ENCODE measurements at regions not wholly inside any gene's neighbourhood (a gene's known extent, or its start where the extent isn't known, plus 50 kb on each side); places are given as distances from the start of the nearest gene placed in this dataset.

- Histone ChIP-seq H3K27ac (ENCODE audit: extremely low read depth, low read depth, low read length) (no peak overlapping the region), H3K36me3 (ENCODE audit: control insufficient read depth in 2 of 2, insufficient read depth in 1 of 2, low read length in 2 of 2) (no peaks in the 10 kb centered on the region), H3K9me3 (ENCODE audit: control insufficient read depth, insufficient read depth, low read depth, low read length) (no peaks in the 10 kb centered on the region), H3K4me3 (ENCODE audit: low read depth, low read length) (no peak overlapping the region), H3K4me1 (ENCODE audit: control insufficient read depth, insufficient read depth, low read length) (no peaks in the 10 kb centered on the region)
- ChIA-PET CTCF (no interaction called here), POLR2A (no interaction called here)
- TF ChIP-seq ZNF658 (tag by site-specific recombination; IDR thresholded peaks at IDR 0.05) (no peak), ZBTB8A (tag by site-specific recombination; IDR thresholded peaks at IDR 0.05) (no peak), KLF9 (tag by site-specific recombination; IDR thresholded peaks at IDR 0.05; ENCODE audit: low read depth) (no peak), TRIM28 (IDR thresholded peaks at IDR 0.05; ENCODE audit: borderline replicate concordance, low read length) (no peak), ZNF558 (tag by site-specific recombination; IDR thresholded peaks at IDR 0.05) (no peak), ZBTB21 (tag by site-specific recombination; IDR thresholded peaks at IDR 0.05) (no peak), ZNF514 (tag by site-specific recombination; IDR thresholded peaks at IDR 0.05) (no peak), ATF2 (tag by site-specific recombination; IDR thresholded peaks at IDR 0.05; ENCODE audit: low read depth) (no peak)
Measured at GRCh38 chr13:88162076-88162702, 491.0 kb downstream of the SLITRK5 start.

GRCh38 chr13:88176231-88176630 is 505.1 kb downstream of the SLITRK5 start:
- no peak for TF ChIP-seq ZFP41 (tag by site-specific recombination; IDR thresholded peaks at IDR 0.05; ENCODE audit: borderline replicate concordance)
- no peak for TF ChIP-seq ZNF560 (tag by site-specific recombination; IDR thresholded peaks at IDR 0.05; ENCODE audit: borderline replicate concordance)
- TF ChIP-seq ZBTB21 (tag by site-specific recombination; IDR thresholded peaks at IDR 0.05) = no peak
- TF ChIP-seq ZBTB49 (tag by site-specific recombination; IDR thresholded peaks at IDR 0.05; ENCODE audit: low read depth) = no peak
- TF ChIP-seq EGR2 (tag by site-specific recombination; IDR thresholded peaks at IDR 0.05; ENCODE audit: low read depth) = no peak
- no peak for TF ChIP-seq ZNF202 (tag by site-specific recombination; IDR thresholded peaks at IDR 0.05; ENCODE audit: borderline replicate concordance)

GRCh38 chr13:88183440-88183839 is 512.3 kb downstream of the SLITRK5 start:
- Histone ChIP-seq H3K9me3 (ENCODE audit: control insufficient read depth, insufficient read depth, low read depth, low read length) (no peaks in the 10 kb centered on the region), H3K27ac (ENCODE audit: extremely low read depth, low read depth, low read length) (no peak overlapping the region), H3K36me3 (ENCODE audit: control insufficient read depth in 2 of 2, insufficient read depth in 1 of 2, low read length in 2 of 2) (no peaks in the 10 kb centered on the region), H3K4me1 (ENCODE audit: control insufficient read depth, insufficient read depth, low read length) (no peaks in the 10 kb centered on the region), H3K4me3 (ENCODE audit: low read depth, low read length) (no peak overlapping the region)
- CTCF ChIA-PET = no interaction called here
- POLR2A ChIA-PET = no interaction called here
- TF ChIP-seq ZNF335 (tag by site-specific recombination; conservative IDR thresholded peaks at IDR 0.05) (no peak), ZBTB6 (tag by site-specific recombination; IDR thresholded peaks at IDR 0.05) (no peak), PRDM6 (tag by site-specific recombination; IDR thresholded peaks at IDR 0.05) (no peak), ZNF184 (tag by site-specific recombination; IDR thresholded peaks at IDR 0.05) (no peak), ZNF19 (tag by site-specific recombination; IDR thresholded peaks at IDR 0.05; ENCODE audit: low read depth) (no peak), ZNF202 (tag by site-specific recombination; IDR thresholded peaks at IDR 0.05; ENCODE audit: borderline replicate concordance) (no peak), ZNF433 (tag by site-specific recombination; IDR thresholded peaks at IDR 0.05; ENCODE audit: low read depth) (no peak), ZNF626 (tag by site-specific recombination; IDR thresholded peaks at IDR 0.05) (no peak), ZNF692 (tag by site-specific recombination; IDR thresholded peaks at IDR 0.05) (no peak), BCL6B (tag by site-specific recombination; IDR thresholded peaks at IDR 0.05) (no peak)

More at GRCh38 chr13:88176231-88176630, 505.1 kb downstream of the SLITRK5 start:
- Histone ChIP-seq H3K9me3 (ENCODE audit: control insufficient read depth, insufficient read depth, low read depth, low read length) (no peaks in the 10 kb centered on the region), H3K4me3 (ENCODE audit: low read depth, low read length) (no peak overlapping the region), H3K36me3 (ENCODE audit: control insufficient read depth in 2 of 2, insufficient read depth in 1 of 2, low read length in 2 of 2) (no peaks in the 10 kb centered on the region), H3K27ac (ENCODE audit: extremely low read depth, low read depth, low read length) (no peak overlapping the region), H3K4me1 (ENCODE audit: control insufficient read depth, insufficient read depth, low read length) (no peaks in the 10 kb centered on the region)
- ChIA-PET CTCF (no interaction called here), POLR2A (no interaction called here)

All from HEK293 (cell line).